BE2C (cell line): ENCODE measurements at regions not wholly inside any gene's neighbourhood (a gene's known extent, or its start where the extent isn't known, plus 50 kb on each side); places are given as distances from the start of the nearest gene placed in this dataset.
"Not testable (repeated sequence)": the region's sequence is repeated elsewhere in the genome, so short reads cannot be mapped to it uniquely, and the experiment has no call there.

Experiments
- DNase-seq: peaks from one replicate; pipeline ENCODE4 v3.0.0-alpha.2; 2020
- H3K27me3 ChIP-seq: fragments of 250-450 bp; sonication (Bioruptor Pico); 2 replicates; pipeline ENCODE4 v1.5.1; 2020; ENCODE audit warnings: mild to moderate bottlenecking
- H3K36me3 ChIP-seq: fragments of 250-450 bp; sonication (Bioruptor Pico); 2 replicates; pipeline ENCODE4 v1.5.1; 2020; ENCODE audit warnings: mild to moderate bottlenecking
- H3K4me1 ChIP-seq: fragments of 250-450 bp; sonication (Bioruptor Pico); 2 replicates; pipeline ENCODE4 v1.5.1; 2020
- H3K4me3 ChIP-seq: 2 replicates; pipeline ENCODE4 v1.5.1; 2011; ENCODE audit warnings: low read depth, low read length
- H3K9me3 ChIP-seq: fragments of 250-450 bp; sonication (Bioruptor Pico); 2 replicates; pipeline ENCODE4 v1.5.1; 2020
- TF ChIP-seq, protein P1 (sequence below): IDR thresholded peaks from 2 replicates; pipeline ENCODE4 v1.5.1; 2012; ENCODE audit warnings: mild to moderate bottlenecking, low read depth, low read length

DNA sequence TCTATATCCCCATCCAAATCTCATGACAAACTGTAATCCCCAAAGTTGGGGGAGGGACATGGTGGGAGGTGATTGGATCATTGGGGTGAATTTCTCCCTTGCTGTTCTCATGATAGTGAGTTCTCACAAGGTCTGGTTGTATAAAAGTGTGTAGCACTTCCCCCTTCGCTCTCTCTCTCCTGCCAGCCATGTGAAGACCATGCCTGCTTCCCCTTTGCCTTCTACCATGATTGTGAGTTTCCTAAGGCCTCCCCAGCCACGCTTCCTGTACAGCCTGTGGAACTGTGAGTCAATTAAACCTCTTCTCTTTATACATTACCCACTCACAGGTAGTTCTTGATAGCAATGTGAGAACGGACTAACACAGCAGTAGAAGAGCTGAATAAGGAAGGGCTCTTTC is 62.6 kb upstream of the VASH1 start:
- TF ChIP-seq, protein P1, sequence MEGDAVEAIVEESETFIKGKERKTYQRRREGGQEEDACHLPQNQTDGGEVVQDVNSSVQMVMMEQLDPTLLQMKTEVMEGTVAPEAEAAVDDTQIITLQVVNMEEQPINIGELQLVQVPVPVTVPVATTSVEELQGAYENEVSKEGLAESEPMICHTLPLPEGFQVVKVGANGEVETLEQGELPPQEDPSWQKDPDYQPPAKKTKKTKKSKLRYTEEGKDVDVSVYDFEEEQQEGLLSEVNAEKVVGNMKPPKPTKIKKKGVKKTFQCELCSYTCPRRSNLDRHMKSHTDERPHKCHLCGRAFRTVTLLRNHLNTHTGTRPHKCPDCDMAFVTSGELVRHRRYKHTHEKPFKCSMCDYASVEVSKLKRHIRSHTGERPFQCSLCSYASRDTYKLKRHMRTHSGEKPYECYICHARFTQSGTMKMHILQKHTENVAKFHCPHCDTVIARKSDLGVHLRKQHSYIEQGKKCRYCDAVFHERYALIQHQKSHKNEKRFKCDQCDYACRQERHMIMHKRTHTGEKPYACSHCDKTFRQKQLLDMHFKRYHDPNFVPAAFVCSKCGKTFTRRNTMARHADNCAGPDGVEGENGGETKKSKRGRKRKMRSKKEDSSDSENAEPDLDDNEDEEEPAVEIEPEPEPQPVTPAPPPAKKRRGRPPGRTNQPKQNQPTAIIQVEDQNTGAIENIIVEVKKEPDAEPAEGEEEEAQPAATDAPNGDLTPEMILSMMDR = no peak
- Histone ChIP-seq H3K9me3 (no peaks in the 10 kb centered on the region), H3K4me1 (no peaks in the 10 kb centered on the region; the same call in 1 of the 2 replicates), H3K36me3 (no peaks in the 10 kb centered on the region), H3K27me3 (no peaks in the 10 kb centered on the region), H3K4me3 (no peak overlapping the region)
- DNase-seq = no peak

DNA sequence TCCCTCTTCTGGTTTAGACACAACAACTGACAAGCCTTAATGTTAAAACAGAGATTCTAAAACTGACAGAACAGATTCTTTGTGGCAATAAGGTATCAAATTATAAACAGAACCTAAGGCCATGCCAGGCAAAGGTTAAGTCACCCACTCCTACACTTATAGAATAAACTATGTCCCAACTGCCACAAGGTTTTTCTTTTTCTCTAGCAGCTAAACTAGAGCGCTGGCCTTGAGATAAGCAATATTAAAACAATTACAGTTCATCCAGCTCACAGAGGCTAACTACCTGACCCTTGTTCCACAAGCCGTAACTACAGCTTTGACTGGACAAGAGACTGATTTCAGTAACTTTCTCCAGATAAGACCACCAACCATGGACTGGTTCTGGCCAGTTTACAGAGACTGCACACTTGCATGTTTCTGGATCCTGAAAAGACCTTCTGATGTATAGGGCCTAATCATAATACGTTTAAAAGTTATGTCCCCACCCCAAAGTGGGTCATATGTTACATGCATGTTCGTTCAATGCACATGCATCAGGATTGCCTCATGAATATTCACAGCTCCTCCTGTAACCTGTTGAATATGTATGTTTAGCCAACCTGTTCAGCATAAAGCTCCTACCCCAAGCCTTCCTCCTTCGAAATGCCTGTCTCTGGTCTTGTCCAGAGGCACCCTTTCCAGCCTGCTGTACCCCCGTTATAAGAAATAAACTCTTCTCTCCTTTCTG is 61.9 kb upstream of the VASH1 start:
- H3K9me3 ChIP-seq = no peaks in the 10 kb centered on the region
- no peaks in the 10 kb centered on the region for H3K27me3 ChIP-seq
- H3K4me3 ChIP-seq = no peak overlapping the region
- H3K4me1 ChIP-seq = no peaks in the 10 kb centered on the region; the same call in 1 of the 2 replicates
- no peak for DNase-seq
- no peaks in the 10 kb centered on the region for H3K36me3 ChIP-seq
- TF ChIP-seq, protein P1 = no peak

DNA sequence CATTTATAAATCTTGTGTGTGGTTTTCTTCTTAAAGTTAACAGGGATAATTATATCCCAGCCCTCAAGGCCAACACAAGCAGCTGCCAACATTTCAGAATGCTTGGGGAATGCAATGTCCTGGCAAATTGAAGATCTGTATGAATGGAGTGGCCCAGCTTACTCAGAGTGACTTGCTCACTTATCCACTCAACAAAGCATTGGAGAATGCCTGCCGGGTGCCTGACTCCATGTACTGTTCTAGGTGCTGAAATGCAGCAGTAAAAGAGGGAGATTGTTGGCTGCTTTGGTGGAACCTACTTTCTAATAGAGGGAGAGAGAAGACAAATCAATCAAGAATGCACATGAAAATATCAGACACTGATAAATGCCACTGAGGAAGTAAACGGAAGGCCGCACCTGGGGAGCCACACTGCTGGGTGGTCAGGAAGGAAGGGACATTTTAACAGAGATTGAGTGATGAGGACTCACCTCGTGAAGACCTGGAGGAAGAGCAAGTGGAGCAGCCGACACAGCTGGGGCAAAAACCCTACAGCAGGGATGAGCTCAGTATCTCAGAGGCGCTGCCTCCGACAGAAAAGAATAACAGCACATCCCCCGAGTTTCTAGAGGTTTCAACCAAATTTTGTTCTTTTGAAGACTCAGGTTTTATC is 61.2 kb upstream of the VASH1 start:
- Histone ChIP-seq H3K4me3 (no peak overlapping the region), H3K4me1 (no peaks in the 10 kb centered on the region; the same call in 1 of the 2 replicates), H3K9me3 (no peaks in the 10 kb centered on the region), H3K27me3 (no peaks in the 10 kb centered on the region), H3K36me3 (no peaks in the 10 kb centered on the region)
- no peak for DNase-seq
- TF ChIP-seq, protein P1 = no peak

DNA sequence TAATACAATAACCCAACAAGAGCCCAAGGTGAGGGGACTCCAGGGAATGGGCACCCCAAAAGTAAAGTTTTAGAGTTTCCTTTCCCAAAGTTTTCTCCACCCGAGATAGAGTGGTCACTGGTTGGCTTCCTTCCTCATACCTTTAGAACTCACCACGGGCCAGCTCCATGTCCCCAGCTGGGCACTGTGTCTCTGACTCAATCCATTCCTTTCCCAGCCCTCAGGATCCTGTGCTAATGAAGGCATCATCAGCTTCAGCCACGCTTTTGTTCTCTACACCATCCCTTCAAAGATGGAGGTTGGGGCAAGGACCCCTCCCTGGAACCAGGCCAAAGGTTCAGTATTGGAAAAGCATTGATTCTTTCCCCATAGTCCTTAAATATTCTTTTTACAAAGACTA is 59.8 kb upstream of the VASH1 start:
- H3K4me3 ChIP-seq = no peak overlapping the region
- no peaks in the 10 kb centered on the region for H3K9me3 ChIP-seq
- TF ChIP-seq, protein P1 = no peak
- no peaks in the 10 kb centered on the region for H3K27me3 ChIP-seq
- H3K36me3 ChIP-seq = no peaks in the 10 kb centered on the region
- DNase-seq = no peak
- no peaks in the 10 kb centered on the region; the same call in 1 of the 2 replicates for H3K4me1 ChIP-seq

DNA sequence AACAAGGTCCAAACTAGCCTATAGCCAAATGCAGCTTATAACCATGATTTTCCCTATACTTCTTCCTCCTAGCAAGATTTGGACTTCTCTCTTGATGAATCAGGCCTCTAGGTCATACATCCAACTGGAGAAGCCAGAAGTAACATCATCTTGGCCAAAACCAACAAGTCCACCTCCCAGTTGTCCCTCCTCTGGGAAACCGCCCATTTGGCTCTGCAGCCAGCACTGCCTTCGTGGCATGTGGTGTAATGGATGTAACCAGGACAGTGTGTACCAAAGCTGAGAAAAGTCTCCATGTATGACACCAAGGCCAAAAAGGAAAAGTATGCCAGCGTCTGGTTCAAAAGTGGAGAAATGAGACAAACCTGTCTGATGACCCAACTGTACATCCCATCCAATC is 59.3 kb upstream of the VASH1 start:
- no peaks in the 10 kb centered on the region for H3K36me3 ChIP-seq
- no peak overlapping the region for H3K4me3 ChIP-seq
- no peak for DNase-seq
- no peaks in the 10 kb centered on the region for H3K27me3 ChIP-seq
- TF ChIP-seq, protein P1 = no peak
- no peaks in the 10 kb centered on the region; the same call in 1 of the 2 replicates for H3K4me1 ChIP-seq
- no peaks in the 10 kb centered on the region for H3K9me3 ChIP-seq

DNA sequence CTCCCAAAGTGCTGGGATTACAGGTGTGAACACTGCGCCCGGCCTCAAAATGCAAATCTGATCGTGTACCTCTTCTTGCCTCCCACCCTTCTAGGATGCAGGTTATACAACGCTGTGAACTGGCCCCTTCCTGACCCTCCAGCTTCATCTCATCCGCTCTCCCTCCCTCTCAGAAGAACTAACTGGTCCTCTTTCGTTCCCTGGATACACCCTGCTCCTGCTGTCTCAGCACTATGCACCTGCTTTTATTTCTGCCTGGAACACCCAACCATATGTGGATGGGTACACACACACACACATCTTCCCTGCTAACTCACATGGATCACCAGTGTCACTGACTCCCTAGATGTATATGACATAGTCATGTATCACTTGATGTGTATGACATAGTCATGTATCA is 56.1 kb upstream of the VASH1 start:
- no peak for DNase-seq
- H3K27me3 ChIP-seq = no peaks in the 10 kb centered on the region
- H3K4me3 ChIP-seq = no peak overlapping the region
- TF ChIP-seq, protein P1 = no peak
- no peaks in the 10 kb centered on the region for H3K36me3 ChIP-seq
- no peaks in the 10 kb centered on the region for H3K4me1 ChIP-seq
- no peaks in the 10 kb centered on the region for H3K9me3 ChIP-seq

DNA sequence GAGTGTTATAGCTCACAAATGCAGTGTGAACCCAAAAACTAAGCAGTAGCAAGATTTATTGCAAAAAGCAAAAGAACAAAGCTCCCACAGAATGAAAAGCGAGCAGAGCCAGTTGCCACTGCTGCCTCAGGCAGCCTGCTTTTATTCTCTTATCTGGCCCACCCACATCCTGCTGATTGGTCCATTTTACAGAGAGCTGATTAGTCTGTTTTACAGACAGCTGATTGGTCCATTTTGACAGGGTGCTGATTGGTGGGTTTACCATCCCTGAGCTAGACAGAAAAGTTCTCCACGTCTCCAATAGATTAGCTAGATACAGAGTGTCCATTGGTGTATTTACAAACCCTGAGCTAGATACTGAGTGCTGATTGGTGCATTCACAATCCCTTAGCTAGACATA is 55.1 kb upstream of the VASH1 start:
- not testable (repeated sequence) for H3K36me3 ChIP-seq, H3K4me1 ChIP-seq, H3K4me3 ChIP-seq, H3K27me3 ChIP-seq, H3K9me3 ChIP-seq, DNase-seq
